ENCODE measurements at regions not wholly inside any gene's neighbourhood (a gene's known extent, or its start where the extent isn't known, plus 50 kb on each side); places are given as distances from the start of the nearest gene placed in this dataset.
"Not testable (repeated sequence)": the region's sequence is repeated elsewhere in the genome, so short reads cannot be mapped to it uniquely, and the experiment has no call there.

DNA sequence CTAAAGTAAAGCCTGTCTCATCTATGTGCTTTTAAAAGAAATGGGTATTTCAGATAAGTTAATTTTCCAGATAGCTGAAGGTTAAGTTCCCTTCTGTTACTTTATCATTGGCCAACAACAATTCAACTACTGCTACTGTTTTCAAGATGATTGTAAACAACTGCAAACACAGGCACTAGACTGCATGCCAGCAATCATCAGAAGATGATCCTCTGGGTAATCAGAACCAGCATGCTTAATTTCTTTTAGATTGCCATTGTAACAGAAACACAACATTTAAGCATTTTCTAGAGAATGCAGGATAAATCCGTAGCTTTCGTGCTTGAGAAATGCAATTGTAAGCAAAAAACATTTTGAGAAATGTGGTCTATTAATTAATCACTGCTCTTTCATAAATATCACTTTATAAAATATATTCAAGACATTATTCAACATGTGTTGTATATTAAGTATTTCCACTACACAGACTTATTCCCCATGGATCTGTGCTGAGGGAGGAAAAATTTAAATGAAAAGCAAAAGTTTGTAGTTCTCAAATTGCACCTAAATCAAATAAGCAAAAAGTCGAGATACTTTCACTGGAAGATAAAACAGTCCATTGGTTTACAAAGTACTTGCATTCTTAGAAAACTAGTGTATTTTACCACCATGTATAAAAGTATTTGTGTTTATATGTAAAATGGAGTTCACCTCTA, 133.7 kb downstream of the ATL2 start:
- Histone ChIP-seq H3K27me3 (ENCODE audit: control insufficient read depth, insufficient read depth, low read length) (no peaks in the 10 kb centered on the region), H3K36me3 (ENCODE audit: control insufficient read depth, insufficient read depth, low read length) (no peaks in the 10 kb centered on the region), H3K4me3 (ENCODE audit: low read length) (no peak overlapping the region), H3K27ac (ENCODE audit: low read depth, low read length) (no peak overlapping the region), H3K4me1 (ENCODE audit: control insufficient read depth, insufficient read depth, low read length) (peaks cover 6% of the 10 kb centered on the region), H3K9ac (ENCODE audit: low read length) (no peak overlapping the region)

DNA sequence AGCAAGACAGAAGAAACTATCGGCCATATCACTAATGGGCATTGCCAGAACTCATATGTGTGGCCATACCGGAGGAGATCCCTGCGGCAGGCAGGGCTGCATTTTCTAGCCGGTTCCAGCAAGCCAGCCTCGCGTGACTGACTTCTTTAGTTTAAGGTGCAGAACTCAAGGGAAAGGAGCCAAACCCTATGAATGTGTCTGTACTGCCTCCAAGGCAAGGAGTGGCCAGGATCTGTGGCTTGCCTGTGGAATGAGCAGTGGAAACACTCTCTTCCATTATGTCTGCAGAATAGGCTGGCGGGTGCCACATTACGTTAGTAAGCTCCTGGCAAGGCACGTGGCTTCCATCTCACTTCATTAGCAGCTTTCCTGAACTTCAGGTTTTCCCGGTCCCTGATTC, 137.6 kb downstream of the ATL2 start:
- peaks cover 6% of the 10 kb centered on the region for H3K4me1 ChIP-seq (ENCODE audit: control insufficient read depth, insufficient read depth, low read length)
- peak overlapping the region; percentile 21 for H3K27ac ChIP-seq (ENCODE audit: low read depth, low read length)
- H3K9ac ChIP-seq (ENCODE audit: low read length): no peak overlapping the region
- no peaks in the 10 kb centered on the region for H3K36me3 ChIP-seq (ENCODE audit: control insufficient read depth, insufficient read depth, low read length)
- H3K4me3 ChIP-seq (ENCODE audit: low read length): no peak overlapping the region
- no peaks in the 10 kb centered on the region for H3K27me3 ChIP-seq (ENCODE audit: control insufficient read depth, insufficient read depth, low read length)

DNA sequence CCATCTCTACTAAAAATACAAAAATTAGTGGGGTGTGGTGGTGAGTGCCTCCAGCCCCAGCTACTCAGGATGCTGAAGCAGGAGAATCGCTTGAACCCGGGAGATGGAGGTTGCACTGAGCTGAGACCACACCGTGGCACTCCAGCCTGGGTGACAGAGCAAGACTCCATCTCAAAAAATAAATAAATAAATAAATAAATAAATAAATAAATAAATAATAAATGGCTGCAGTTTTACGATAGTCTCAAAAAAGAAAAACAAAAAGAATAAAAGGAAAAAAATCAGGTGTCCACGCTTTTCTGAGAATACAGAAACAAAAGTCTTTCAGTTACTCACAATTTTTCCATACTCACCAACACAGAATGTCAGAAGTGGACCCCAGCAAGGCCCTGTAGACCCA, 138.4 kb downstream of the ATL2 start:
- not testable (repeated sequence) for H3K4me1 ChIP-seq (ENCODE audit: control insufficient read depth, insufficient read depth, low read length); H3K9ac ChIP-seq (ENCODE audit: low read length); H3K36me3 ChIP-seq (ENCODE audit: control insufficient read depth, insufficient read depth, low read length); H3K4me3 ChIP-seq (ENCODE audit: low read length); H3K27me3 ChIP-seq (ENCODE audit: control insufficient read depth, insufficient read depth, low read length); H3K27ac ChIP-seq (ENCODE audit: low read depth, low read length)

DNA sequence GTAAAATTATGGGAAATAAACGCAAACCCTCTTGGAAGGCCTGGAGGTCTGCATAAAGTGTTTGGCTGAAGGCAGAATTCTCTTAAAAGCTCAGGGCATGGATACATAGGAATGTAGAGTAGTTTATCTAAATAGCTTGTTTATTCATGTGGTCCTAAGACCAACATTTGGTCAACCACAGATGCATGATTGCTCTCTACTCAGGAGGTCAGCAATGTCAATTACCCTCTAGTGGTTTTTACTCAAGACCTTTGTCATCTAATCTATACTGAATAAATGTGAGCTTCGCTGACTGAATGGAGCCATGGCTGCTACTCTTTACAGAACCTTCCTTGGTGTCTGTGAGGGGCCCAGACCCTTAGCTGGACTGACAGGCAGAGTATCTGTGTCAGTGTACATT, 139.8 kb downstream of the ATL2 start:
- no peak overlapping the region for H3K27ac ChIP-seq (ENCODE audit: low read depth, low read length)
- H3K4me3 ChIP-seq (ENCODE audit: low read length): no peak overlapping the region
- no peak overlapping the region for H3K9ac ChIP-seq (ENCODE audit: low read length)
- peaks cover 6% of the 10 kb centered on the region for H3K4me1 ChIP-seq (ENCODE audit: control insufficient read depth, insufficient read depth, low read length)
- no peaks in the 10 kb centered on the region for H3K36me3 ChIP-seq (ENCODE audit: control insufficient read depth, insufficient read depth, low read length)
- H3K27me3 ChIP-seq (ENCODE audit: control insufficient read depth, insufficient read depth, low read length): no peaks in the 10 kb centered on the region

DNA sequence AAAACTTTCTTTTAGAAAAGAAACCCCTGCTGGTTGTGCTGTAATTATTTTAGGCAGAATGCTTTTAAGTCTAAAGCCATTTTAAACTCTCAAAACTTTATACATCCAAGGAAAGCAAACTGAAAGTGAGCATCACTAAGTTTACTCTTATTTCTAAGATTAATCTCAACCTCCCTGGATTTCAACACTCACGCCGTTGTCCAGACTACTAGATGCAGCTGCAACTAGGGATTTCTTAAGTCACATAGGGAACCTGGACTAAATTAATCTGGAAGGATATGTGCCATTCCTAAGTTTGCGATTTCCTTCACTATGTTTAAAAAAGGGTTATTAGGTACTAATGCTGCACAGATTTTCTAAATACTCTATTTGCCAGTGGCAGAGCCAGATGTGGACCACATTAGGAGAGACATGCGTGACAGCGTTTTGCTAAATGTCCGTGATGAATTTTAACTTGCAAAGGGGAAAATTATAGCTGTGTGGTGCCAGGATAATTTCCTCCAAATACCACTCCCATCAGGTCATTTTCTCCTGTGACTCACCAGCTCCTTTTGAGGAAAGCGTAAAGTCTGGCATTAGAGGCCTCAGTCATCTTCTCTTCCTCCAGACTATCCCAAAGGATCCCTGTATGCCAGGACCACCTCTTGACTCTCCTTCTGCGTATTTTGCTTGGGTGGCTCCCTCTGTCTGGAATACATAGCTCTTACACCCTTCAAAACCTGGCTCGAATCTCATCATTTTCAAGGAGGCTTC, 143.7 kb downstream of the ATL2 start:
- Histone ChIP-seq H3K4me3 (ENCODE audit: low read length) (no peak overlapping the region), H3K36me3 (ENCODE audit: control insufficient read depth, insufficient read depth, low read length) (no peaks in the 10 kb centered on the region), H3K27ac (ENCODE audit: low read depth, low read length) (peak overlapping the region; percentile 18), H3K4me1 (ENCODE audit: control insufficient read depth, insufficient read depth, low read length) (no peaks in the 10 kb centered on the region), H3K27me3 (ENCODE audit: control insufficient read depth, insufficient read depth, low read length) (no peaks in the 10 kb centered on the region), H3K9ac (ENCODE audit: low read length) (no peak overlapping the region)

GRCh38 chr2:38232454-38232853, 144.6 kb downstream of the ATL2 start:
- no peaks in the 10 kb centered on the region for H3K27me3 ChIP-seq (ENCODE audit: control insufficient read depth, insufficient read depth, low read length)

DNA sequence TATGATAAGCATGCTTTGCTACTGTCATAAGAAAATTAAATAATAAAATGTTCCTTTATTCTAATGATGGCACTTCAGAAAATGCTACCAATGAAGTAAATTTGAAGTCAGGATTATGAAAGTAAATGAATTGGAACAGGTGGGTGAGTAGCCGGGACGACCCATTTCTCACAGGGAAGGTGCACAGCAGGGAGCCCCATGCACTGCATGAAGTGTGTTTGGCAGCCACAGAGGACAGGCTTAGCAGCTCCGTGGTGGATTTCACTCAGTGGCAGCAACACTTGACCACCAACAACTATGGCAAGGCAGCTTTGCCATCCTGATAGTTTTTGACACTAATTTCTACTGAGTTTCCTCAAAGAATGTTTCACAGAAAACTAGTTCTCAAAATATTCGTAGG, 146.3 kb downstream of the ATL2 start:
- no peak overlapping the region for H3K9ac ChIP-seq (ENCODE audit: low read length)
- no peak overlapping the region for H3K27ac ChIP-seq (ENCODE audit: low read depth, low read length)
- H3K36me3 ChIP-seq (ENCODE audit: control insufficient read depth, insufficient read depth, low read length): no peaks in the 10 kb centered on the region
- no peak overlapping the region for H3K4me3 ChIP-seq (ENCODE audit: low read length)
- H3K27me3 ChIP-seq (ENCODE audit: control insufficient read depth, insufficient read depth, low read length): no peaks in the 10 kb centered on the region
- no peaks in the 10 kb centered on the region for H3K4me1 ChIP-seq (ENCODE audit: control insufficient read depth, insufficient read depth, low read length)

More at GRCh38 chr2:38232454-38232853, 144.6 kb downstream of the ATL2 start:
- no peaks in the 10 kb centered on the region for H3K4me1 ChIP-seq (ENCODE audit: control insufficient read depth, insufficient read depth, low read length)
- H3K36me3 ChIP-seq (ENCODE audit: control insufficient read depth, insufficient read depth, low read length): no peaks in the 10 kb centered on the region
- H3K4me3 ChIP-seq (ENCODE audit: low read length): no peak overlapping the region
- no peak overlapping the region for H3K9ac ChIP-seq (ENCODE audit: low read length)
- no peak overlapping the region for H3K27ac ChIP-seq (ENCODE audit: low read depth, low read length)

DNA sequence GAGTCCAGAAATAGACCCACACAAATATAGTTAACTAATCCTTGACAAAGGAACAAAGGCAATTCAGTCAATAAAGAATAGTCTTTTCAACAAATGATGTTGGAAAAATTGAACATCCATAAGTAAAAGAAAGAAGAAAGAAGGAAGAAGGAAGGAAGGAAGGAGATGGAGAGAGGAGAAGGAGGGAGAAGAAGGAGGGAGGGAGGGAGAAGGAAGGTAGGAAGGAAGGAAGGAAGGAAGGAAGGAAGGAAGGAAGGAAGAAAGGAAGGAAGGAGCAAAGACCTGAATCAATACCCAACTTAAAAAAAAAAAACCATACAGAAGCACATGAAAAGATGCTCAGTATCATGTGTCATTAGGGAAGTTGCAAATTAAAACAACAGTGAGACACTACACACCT, 148.3 kb downstream of the ATL2 start:
- Histone ChIP-seq H3K36me3 (ENCODE audit: control insufficient read depth, insufficient read depth, low read length) (no peaks in the 10 kb centered on the region), H3K4me3 (ENCODE audit: low read length) (no peak overlapping the region), H3K27ac (ENCODE audit: low read depth, low read length) (no peak overlapping the region), H3K9ac (ENCODE audit: low read length) (no peak overlapping the region), H3K4me1 (ENCODE audit: control insufficient read depth, insufficient read depth, low read length) (no peaks in the 10 kb centered on the region), H3K27me3 (ENCODE audit: control insufficient read depth, insufficient read depth, low read length) (no peaks in the 10 kb centered on the region)

GRCh38 chr2:38224821-38225437, 149.0 kb upstream of the CYP1B1 start:
- no peak overlapping the region for H3K9ac ChIP-seq (ENCODE audit: low read length)
- H3K4me1 ChIP-seq (ENCODE audit: control insufficient read depth, insufficient read depth, low read length): no peaks in the 10 kb centered on the region
- no peaks in the 10 kb centered on the region for H3K36me3 ChIP-seq (ENCODE audit: control insufficient read depth, insufficient read depth, low read length)
- no peak overlapping the region for H3K27ac ChIP-seq (ENCODE audit: low read depth, low read length)
- H3K4me3 ChIP-seq (ENCODE audit: low read length): no peak overlapping the region
- H3K27me3 ChIP-seq (ENCODE audit: control insufficient read depth, insufficient read depth, low read length): no peaks in the 10 kb centered on the region

GRCh38 chr2:38224181-38224580, 148.2 kb upstream of the CYP1B1 start:
- Histone ChIP-seq H3K27me3 (ENCODE audit: control insufficient read depth, insufficient read depth, low read length) (no peaks in the 10 kb centered on the region), H3K36me3 (ENCODE audit: control insufficient read depth, insufficient read depth, low read length) (no peaks in the 10 kb centered on the region), H3K4me1 (ENCODE audit: control insufficient read depth, insufficient read depth, low read length) (no peaks in the 10 kb centered on the region), H3K27ac (ENCODE audit: low read depth, low read length) (no peak overlapping the region), H3K4me3 (ENCODE audit: low read length) (no peak overlapping the region), H3K9ac (ENCODE audit: low read length) (no peak overlapping the region)

DNA sequence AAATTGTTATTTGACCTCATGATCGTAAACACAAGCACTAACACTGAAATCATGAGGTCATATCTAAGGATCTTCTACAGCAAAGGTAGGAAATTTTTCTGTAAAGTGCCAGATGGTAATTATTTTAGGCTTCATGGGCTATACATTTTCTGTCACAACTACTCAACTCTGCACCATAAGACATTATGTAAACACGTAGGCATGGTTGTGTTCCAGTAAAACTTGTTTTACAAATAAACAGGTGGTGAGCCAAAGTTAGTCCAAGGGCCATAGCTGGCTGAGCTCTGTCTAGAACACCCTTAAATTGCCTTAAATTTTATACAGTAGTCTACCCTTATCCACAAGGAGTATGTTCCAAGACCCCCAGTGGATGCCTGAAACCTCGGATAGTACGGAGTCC, 147.3 kb upstream of the CYP1B1 start:
- H3K36me3 ChIP-seq (ENCODE audit: control insufficient read depth, insufficient read depth, low read length): no peaks in the 10 kb centered on the region
- no peak overlapping the region for H3K4me3 ChIP-seq (ENCODE audit: low read length)
- H3K27ac ChIP-seq (ENCODE audit: low read depth, low read length): no peak overlapping the region
- peaks cover 8% of the 10 kb centered on the region for H3K4me1 ChIP-seq (ENCODE audit: control insufficient read depth, insufficient read depth, low read length)
- no peaks in the 10 kb centered on the region for H3K27me3 ChIP-seq (ENCODE audit: control insufficient read depth, insufficient read depth, low read length)
- no peak overlapping the region for H3K9ac ChIP-seq (ENCODE audit: low read length)

GRCh38 chr2:38220164-38220563, 144.2 kb upstream of the CYP1B1 start:
- no peaks in the 10 kb centered on the region for H3K27me3 ChIP-seq (ENCODE audit: control insufficient read depth, insufficient read depth, low read length)
- H3K36me3 ChIP-seq (ENCODE audit: control insufficient read depth, insufficient read depth, low read length): no peaks in the 10 kb centered on the region
- no peak overlapping the region for H3K4me3 ChIP-seq (ENCODE audit: low read length)
- no peak overlapping the region for H3K9ac ChIP-seq (ENCODE audit: low read length)
- H3K27ac ChIP-seq (ENCODE audit: low read depth, low read length): no peak overlapping the region
- peaks cover 15% of the 10 kb centered on the region for H3K4me1 ChIP-seq (ENCODE audit: control insufficient read depth, insufficient read depth, low read length)

Measured in rectal smooth muscle tissue (tissue), 1 donor.